ENCODE measurements at regions not wholly inside any gene's neighbourhood (a gene's known extent, or its start where the extent isn't known, plus 50 kb on each side); places are given as distances from the start of the nearest gene placed in this dataset.

DNA sequence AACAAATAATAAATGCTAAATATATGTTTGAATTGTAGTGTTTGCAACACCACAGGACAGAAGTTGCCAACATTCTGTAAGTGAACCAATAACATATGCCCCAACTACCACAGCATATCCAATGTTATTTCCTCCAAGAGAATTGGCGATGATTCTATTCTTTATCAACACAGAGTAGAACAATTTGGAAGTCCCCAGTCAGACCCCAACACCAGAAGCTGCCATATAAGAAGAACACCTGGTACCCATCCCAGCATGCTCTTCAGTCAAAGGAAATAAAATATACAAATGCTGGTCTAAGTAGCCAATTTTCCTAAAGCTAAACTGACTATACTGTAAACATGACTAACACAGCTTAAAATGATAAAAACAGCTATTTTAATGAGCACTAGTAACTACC is 145.7 kb downstream of the KLF12 start:
- peaks cover 4% of the 10 kb centered on the region for H3K36me3 Mint-ChIP-seq (ENCODE audit: insufficient read depth)
- peaks cover 47% of the 10 kb centered on the region for H3K4me1 Mint-ChIP-seq (ENCODE audit: low read depth)
- peaks cover 4% of the 10 kb centered on the region for H3K27me3 Mint-ChIP-seq
- DNase-seq (ENCODE audit: low spot score, unreplicated experiment): no peak
- H3K4me3 Mint-ChIP-seq (ENCODE audit: low read depth): no peak overlapping the region
- no peak overlapping the region for H3K27ac Mint-ChIP-seq
- TF ChIP-seq, protein P1, sequence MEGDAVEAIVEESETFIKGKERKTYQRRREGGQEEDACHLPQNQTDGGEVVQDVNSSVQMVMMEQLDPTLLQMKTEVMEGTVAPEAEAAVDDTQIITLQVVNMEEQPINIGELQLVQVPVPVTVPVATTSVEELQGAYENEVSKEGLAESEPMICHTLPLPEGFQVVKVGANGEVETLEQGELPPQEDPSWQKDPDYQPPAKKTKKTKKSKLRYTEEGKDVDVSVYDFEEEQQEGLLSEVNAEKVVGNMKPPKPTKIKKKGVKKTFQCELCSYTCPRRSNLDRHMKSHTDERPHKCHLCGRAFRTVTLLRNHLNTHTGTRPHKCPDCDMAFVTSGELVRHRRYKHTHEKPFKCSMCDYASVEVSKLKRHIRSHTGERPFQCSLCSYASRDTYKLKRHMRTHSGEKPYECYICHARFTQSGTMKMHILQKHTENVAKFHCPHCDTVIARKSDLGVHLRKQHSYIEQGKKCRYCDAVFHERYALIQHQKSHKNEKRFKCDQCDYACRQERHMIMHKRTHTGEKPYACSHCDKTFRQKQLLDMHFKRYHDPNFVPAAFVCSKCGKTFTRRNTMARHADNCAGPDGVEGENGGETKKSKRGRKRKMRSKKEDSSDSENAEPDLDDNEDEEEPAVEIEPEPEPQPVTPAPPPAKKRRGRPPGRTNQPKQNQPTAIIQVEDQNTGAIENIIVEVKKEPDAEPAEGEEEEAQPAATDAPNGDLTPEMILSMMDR (IDR thresholded peaks at IDR 0.05; ENCODE audit: unreplicated experiment): no peak
- H3K9me3 Mint-ChIP-seq (ENCODE audit: low read depth): no peaks in the 10 kb centered on the region

DNA sequence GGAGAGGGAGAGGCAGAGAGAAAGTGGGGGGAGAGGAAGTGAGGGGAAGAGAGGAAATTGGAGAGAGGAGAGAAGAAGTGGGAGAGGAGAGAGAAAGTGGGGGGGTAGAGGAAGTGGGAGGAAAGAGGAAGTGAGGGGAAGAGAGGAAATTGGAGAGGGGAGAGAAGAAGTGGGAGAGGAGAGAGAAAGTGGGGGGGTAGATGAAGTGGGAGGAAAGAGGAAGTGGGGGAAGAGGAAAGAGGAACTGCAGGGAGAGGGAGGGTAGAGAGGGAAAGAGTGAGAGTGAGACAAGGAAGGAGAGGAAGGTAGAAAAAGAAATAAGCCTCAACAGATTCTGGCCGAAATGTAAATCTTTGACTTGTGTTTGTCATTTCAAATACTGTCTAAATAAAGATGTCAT is 146.6 kb downstream of the KLF12 start:
- Mint-ChIP-seq H3K27ac (no peak overlapping the region), H3K4me1 (ENCODE audit: low read depth) (peaks cover 47% of the 10 kb centered on the region), H3K27me3 (peaks cover 4% of the 10 kb centered on the region), H3K4me3 (ENCODE audit: low read depth) (no peak overlapping the region), H3K36me3 (ENCODE audit: insufficient read depth) (peaks cover 4% of the 10 kb centered on the region), H3K9me3 (ENCODE audit: low read depth) (no peaks in the 10 kb centered on the region)
- no peak for DNase-seq (ENCODE audit: low spot score, unreplicated experiment)
- TF ChIP-seq, protein P1 (IDR thresholded peaks at IDR 0.05; ENCODE audit: unreplicated experiment): no peak

DNA sequence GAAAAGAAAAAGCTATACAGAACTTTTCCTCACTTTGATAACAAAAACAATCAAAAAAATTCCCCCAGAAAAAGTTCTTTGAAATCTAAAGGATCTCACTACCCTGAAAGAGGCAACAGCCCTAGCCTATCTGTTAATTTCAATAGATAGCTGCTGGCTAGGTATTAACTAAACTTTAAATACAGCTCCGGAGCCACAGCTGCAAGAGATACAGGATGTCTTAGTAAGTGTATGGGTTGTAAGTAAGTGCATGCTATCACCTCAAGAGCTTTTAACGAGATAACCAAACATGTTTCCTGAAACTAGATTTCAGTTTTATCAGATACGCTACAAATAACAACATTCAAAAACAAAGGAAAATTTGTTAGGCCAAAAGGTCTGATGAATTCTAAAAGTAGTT is 148.4 kb downstream of the KLF12 start:
- TF ChIP-seq, protein P1 (IDR thresholded peaks at IDR 0.05; ENCODE audit: unreplicated experiment): no peak
- no peaks in the 10 kb centered on the region for H3K9me3 Mint-ChIP-seq (ENCODE audit: low read depth)
- no peak for DNase-seq (ENCODE audit: low spot score, unreplicated experiment)
- H3K36me3 Mint-ChIP-seq (ENCODE audit: insufficient read depth): peaks cover 4% of the 10 kb centered on the region
- no peak overlapping the region for H3K4me3 Mint-ChIP-seq (ENCODE audit: low read depth)
- peaks cover 39% of the 10 kb centered on the region for H3K4me1 Mint-ChIP-seq (ENCODE audit: low read depth)
- H3K27me3 Mint-ChIP-seq: peaks cover 4% of the 10 kb centered on the region
- no peak overlapping the region for H3K27ac Mint-ChIP-seq

DNA sequence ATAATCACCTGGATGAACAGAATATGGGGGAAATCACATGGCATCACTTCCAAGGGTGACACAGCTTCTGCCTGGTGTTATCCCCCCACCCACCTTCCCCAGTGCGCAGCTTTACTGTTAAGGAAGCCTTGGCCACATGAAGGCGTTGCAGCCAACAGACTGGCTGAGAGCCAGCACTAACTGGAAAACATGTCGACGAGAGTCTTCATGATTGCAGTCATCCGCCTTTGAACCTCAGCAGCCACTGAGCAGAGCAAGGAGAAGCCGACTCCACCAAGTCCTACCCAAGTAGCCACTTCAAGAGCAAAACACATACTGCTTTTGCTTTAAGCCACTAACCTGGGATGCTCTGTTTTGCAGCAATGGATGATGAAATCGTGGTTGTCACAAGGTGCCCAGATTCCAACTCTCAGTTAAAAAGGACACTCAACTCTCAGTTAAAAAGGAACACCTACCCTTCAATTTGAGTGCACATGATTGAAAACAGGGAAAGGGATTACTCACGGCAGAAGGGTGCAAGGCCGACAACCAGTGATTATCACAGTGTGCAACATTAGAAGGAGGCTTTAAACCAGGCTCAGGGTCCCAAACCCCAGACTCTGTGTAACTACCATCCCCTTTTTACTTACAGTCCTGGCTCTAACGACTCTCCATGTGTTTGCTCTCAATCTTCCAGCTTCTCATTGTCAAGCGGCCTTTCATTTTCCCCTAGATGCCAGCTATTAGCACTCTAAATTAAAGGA is 149.1 kb downstream of the KLF12 start:
- DNase-seq (ENCODE audit: low spot score, unreplicated experiment): no peak
- TF ChIP-seq, protein P1 (IDR thresholded peaks at IDR 0.05; ENCODE audit: unreplicated experiment): no peak
- H3K36me3 Mint-ChIP-seq (ENCODE audit: insufficient read depth): peaks cover 4% of the 10 kb centered on the region
- H3K27me3 Mint-ChIP-seq: peaks cover 4% of the 10 kb centered on the region
- no peak overlapping the region for H3K4me3 Mint-ChIP-seq (ENCODE audit: low read depth)
- H3K27ac Mint-ChIP-seq: no peak overlapping the region
- H3K4me1 Mint-ChIP-seq (ENCODE audit: low read depth): peaks cover 37% of the 10 kb centered on the region
- H3K9me3 Mint-ChIP-seq (ENCODE audit: low read depth): no peaks in the 10 kb centered on the region

DNA sequence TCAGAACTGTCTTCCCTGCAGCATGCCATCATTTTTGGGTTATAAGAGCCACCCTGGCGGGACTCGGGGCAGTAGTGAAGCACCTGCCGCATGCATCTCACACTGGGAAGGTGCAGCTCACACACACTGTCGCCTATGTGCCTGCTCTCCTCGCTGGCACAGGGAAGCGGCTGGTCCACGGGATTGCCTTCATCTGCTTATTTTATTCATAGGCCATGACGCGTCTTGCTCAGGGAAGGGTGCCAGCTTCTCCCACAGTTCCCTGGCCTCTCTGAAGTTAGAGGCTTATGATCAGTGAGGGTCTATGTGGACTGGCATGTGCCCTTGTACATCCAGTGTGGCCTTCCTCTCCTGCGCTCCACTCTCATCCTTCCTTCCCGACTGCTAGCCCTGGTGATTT is 150.0 kb downstream of the KLF12 start:
- no peak overlapping the region for H3K27ac Mint-ChIP-seq
- H3K4me3 Mint-ChIP-seq (ENCODE audit: low read depth): no peak overlapping the region
- TF ChIP-seq, protein P1 (IDR thresholded peaks at IDR 0.05; ENCODE audit: unreplicated experiment): no peak
- DNase-seq (ENCODE audit: low spot score, unreplicated experiment): no peak
- no peaks in the 10 kb centered on the region for H3K9me3 Mint-ChIP-seq (ENCODE audit: low read depth)
- H3K4me1 Mint-ChIP-seq (ENCODE audit: low read depth): peaks cover 29% of the 10 kb centered on the region
- peaks cover 4% of the 10 kb centered on the region for H3K27me3 Mint-ChIP-seq
- H3K36me3 Mint-ChIP-seq (ENCODE audit: insufficient read depth): peaks cover 4% of the 10 kb centered on the region

Data from progenitor cell of endocrine pancreas (in vitro differentiated cells).